ENCODE measurements at regions not wholly inside any gene's neighbourhood (a gene's known extent, or its start where the extent isn't known, plus 50 kb on each side); places are given as distances from the start of the nearest gene placed in this dataset.

DNA sequence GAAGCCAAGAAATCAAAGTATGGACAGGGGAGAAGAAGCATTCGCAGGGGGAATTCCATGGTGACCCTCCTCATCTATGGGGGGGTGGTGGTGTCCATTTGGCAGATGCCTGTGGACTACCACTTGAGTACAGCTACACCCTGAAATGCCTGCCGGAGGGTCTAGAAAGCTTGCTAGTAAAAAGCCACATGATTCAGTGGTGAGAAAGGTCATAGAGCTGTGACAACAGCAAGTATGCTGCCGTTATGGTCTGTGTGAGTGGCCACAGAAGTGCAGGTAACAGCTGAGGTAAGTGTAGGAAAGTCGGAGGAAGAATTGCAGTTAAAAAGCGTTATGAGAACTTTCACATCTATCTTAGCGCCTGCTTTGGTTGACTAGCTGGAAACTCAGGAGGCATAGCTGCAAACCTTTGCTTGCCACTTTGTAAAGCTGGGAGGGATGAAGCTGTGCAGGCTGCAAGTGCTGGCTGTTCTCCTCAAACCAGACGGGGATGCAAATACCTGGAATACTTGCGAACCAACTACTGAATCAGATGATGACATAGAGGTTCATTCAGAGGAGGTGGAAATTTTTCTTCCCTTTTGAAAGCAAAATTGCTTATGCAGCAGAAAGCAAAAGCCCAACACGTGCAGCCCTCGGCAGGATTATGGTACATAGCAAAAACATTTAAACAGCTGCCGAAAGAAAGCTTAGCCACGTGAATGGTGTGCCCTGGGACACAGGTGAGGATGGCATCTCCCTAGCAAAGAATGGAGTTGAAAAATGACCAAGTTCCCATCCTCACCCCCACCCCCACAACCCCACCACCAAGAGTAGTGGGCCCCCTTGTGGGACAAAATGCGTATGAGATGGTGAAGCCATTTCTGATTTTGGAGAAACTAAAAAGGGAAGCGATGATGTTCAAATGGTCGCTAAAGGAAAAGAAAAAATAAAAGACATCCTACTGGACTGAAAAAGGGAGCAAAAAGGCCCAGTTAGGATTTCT is 287.0 kb downstream of the RERGL start:
- no peak for DNase-seq (ENCODE audit: low spot score)

DNA sequence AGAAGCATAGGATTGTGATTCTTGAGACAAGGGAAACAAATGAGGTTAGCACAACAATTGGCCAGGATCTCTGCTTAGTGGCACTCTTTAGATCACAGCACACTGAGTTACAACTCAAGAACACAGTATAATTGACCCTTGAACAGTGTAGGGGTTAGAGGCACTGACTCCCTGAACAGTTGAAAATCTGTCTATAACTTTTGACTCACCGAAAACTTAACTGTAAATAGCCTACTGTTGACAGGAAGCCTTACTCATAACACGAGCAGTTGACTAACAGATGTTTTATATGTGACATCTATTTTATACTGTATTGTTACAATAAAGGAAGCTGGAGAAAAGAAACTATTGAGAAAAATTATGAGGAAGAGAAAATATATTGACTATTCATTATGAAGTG is 296.1 kb downstream of the RERGL start:
- DNase-seq (ENCODE audit: low spot score): no peak

DNA sequence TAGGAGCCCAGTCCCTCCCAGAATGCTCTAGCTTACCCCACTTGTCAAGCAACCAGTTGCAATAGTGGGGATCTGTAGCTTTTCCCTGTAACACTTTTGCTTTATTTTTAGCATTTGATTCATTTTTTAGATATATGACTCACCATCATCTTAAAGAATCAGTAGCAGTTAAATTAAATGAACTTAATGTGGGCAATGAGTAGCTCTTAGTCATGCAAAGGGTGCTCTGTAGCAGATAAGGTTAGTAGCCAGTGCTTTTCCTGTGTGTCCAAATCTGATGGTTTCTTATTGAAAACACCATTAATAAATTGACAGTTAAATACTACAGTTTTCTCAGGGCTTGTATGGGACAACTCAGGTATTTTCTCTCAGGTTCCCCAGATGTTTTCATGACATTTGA is 311.8 kb downstream of the RERGL start:
- DNase-seq (ENCODE audit: low spot score): no peak

DNA sequence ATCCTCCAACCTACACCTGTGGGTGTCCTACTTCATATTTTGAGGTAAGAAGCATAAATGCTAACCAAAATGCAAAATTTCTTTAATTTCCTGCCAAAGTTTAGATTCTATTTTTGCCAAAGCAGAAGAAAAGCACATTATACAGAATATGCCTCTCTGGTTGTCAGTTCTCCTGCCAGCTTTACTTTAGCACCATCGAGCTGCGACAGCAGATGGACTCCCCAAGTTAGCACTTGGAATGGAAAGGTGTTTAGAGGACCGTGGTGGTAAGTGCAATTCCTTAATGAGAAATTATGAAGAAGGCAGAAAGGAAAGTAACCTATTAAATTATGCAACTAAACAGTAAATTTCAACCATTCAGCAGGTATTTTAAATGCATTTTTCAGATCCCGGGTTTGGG is 326.6 kb downstream of the RERGL start:
- DNase-seq (ENCODE audit: low spot score): no peak

DNA sequence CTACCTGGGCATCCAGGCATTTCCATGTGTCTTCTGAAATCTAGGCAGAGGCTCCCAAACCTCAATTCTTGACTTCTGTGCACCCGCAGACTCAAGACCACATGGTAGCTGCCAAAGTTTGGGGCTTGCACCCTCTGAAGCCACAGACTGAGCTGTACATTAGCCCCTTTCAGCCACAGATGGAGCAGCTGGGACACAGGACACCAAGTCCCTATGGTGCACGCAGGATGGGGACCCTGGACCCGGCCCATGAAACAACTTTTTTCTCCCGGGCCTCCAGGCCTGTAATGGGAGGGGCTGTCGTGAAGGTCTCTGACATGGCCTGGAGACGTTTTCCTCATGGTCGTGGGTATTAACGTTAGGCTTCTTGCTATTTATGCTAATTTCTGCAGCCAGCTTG is 330.0 kb downstream of the RERGL start:
- DNase-seq (ENCODE audit: low spot score): no peak
